HG02840 (cell line): ENCODE measurements at regions not wholly inside any gene's neighbourhood (a gene's known extent, or its start where the extent isn't known, plus 50 kb on each side); places are given as distances from the start of the nearest gene placed in this dataset.
"Not testable (repeated sequence)": the region's sequence is repeated elsewhere in the genome, so short reads cannot be mapped to it uniquely, and the experiment has no call there.

Experiments used
- ATAC-seq: cut with Tn5 transposase; IDR thresholded peaks from one replicate; pipeline ENCODE4 v1.9.1; 2021; ENCODE audit warnings: mild to moderate bottlenecking, moderate library complexity, moderate number of reproducible peaks; ENCODE audit not compliant: unreplicated experiment, low FRiP score

- no peak for ATAC-seq
Measured at GRCh38 chr2:52311862-52312261, 1279.9 kb upstream of the NRXN1 start.

- no peak for ATAC-seq
Measured at GRCh38 chr2:52308156-52308555, 1276.2 kb upstream of the NRXN1 start.

- ATAC-seq, result no peak
Measured at GRCh38 chr2:52294628-52295027, 1262.7 kb upstream of the NRXN1 start.

GRCh38 chr2:52292801-52293200 lies 1260.9 kb upstream of the NRXN1 start:
- no peak for ATAC-seq

GRCh38 chr2:52289741-52290140 lies 1257.8 kb upstream of the NRXN1 start:
- ATAC-seq, result no peak

- ATAC-seq, result no peak
Measured at GRCh38 chr2:52288596-52288995, 1256.7 kb upstream of the NRXN1 start.

GRCh38 chr2:52269696-52270485 lies 1238.0 kb upstream of the NRXN1 start:
- no peak for ATAC-seq

- ATAC-seq, result no peak
Measured at GRCh38 chr2:52264911-52265310, 1233.0 kb upstream of the NRXN1 start.

- ATAC-seq, result no peak
Measured at GRCh38 chr2:52264488-52264887, 1232.6 kb upstream of the NRXN1 start.

GRCh38 chr2:52260904-52261303 lies 1229.0 kb upstream of the NRXN1 start:
- ATAC-seq, result no peak

GRCh38 chr2:52258967-52259366 lies 1227.0 kb upstream of the NRXN1 start:
- not testable (repeated sequence) for ATAC-seq

- ATAC-seq, result no peak
Measured at GRCh38 chr2:52258038-52258437, 1226.1 kb upstream of the NRXN1 start.

- ATAC-seq, result no peak
Measured at GRCh38 chr2:52253416-52253980, 1221.6 kb upstream of the NRXN1 start.

- ATAC-seq, result no peak
Measured at GRCh38 chr2:52238782-52239181, 1206.8 kb upstream of the NRXN1 start.

GRCh38 chr2:52222128-52222527 lies 1190.2 kb upstream of the NRXN1 start:
- ATAC-seq, result no peak

- ATAC-seq, result no peak
Measured at GRCh38 chr2:52220393-52220792, 1188.5 kb upstream of the NRXN1 start.

GRCh38 chr2:52210611-52211010 lies 1178.7 kb upstream of the NRXN1 start:
- ATAC-seq, result no peak

GRCh38 chr2:52210161-52210560 lies 1178.2 kb upstream of the NRXN1 start:
- no peak for ATAC-seq

GRCh38 chr2:52194342-52194741 lies 1162.4 kb upstream of the NRXN1 start:
- ATAC-seq, result no peak

- no peak for ATAC-seq
Measured at GRCh38 chr2:52193804-52194203, 1161.9 kb upstream of the NRXN1 start.

GRCh38 chr2:52192656-52193055 lies 1160.7 kb upstream of the NRXN1 start:
- no peak for ATAC-seq

- no peak for ATAC-seq
Measured at GRCh38 chr2:52181080-52181479, 1149.1 kb upstream of the NRXN1 start.
